ENCODE measurements at regions not wholly inside any gene's neighbourhood (a gene's known extent, or its start where the extent isn't known, plus 50 kb on each side); places are given as distances from the start of the nearest gene placed in this dataset.

- H3K4me1 Mint-ChIP-seq (ENCODE audit: insufficient read depth, unreplicated experiment), result peaks cover 7% of the 10 kb centered on the region
- no peaks in the 10 kb centered on the region for H3K9me3 Mint-ChIP-seq (ENCODE audit: unreplicated experiment)
- no peaks in the 10 kb centered on the region for H3K36me3 Mint-ChIP-seq (ENCODE audit: insufficient read depth, unreplicated experiment)
- DNase-seq (ENCODE audit: unreplicated experiment), result no peak
- ChIA-PET POLR2A (interaction anchor here (0.6 kb wide), 1 partner anchor 75 kb away, joined by 4 read pairs; no protein-coding TSS in a partner anchor), CTCF (no interaction called here)
- no TSS peak for BruUV-seq (replicated peaks)
- intact Hi-C loops (cut with micrococcal nuclease), result no loop called here
- no peak overlapping the region for H3K27ac Mint-ChIP-seq (ENCODE audit: low read depth, unreplicated experiment)
- H3K4me3 Mint-ChIP-seq (ENCODE audit: unreplicated experiment), result no peak overlapping the region
- no peaks in the 10 kb centered on the region for H3K27me3 Mint-ChIP-seq (ENCODE audit: insufficient read depth, unreplicated experiment)
- no peak for TF ChIP-seq CTCF (IDR thresholded peaks at IDR 0.05; ENCODE audit: unreplicated experiment)
These were observed 68.3 kb downstream of the CD24 start for GRCh38 chr6:106906232-106906631.

GRCh38 chr6:106903299-106903698, 71.2 kb downstream of the CD24 start:
- BruUV-seq (replicated peaks), result no TSS peak
- intact Hi-C loops (cut with micrococcal nuclease), result no loop called here
- no peak overlapping the region for H3K4me3 Mint-ChIP-seq (ENCODE audit: unreplicated experiment)
- ChIA-PET POLR2A (interaction anchor here (0.6 kb wide), 1 partner anchor 164 kb away, joined by 3 read pairs; no protein-coding TSS in a partner anchor), CTCF (no interaction called here)
- H3K36me3 Mint-ChIP-seq (ENCODE audit: insufficient read depth, unreplicated experiment), result no peaks in the 10 kb centered on the region
- TF ChIP-seq CTCF (IDR thresholded peaks at IDR 0.05; ENCODE audit: unreplicated experiment), result no peak
- H3K4me1 Mint-ChIP-seq (ENCODE audit: insufficient read depth, unreplicated experiment), result peaks cover 2% of the 10 kb centered on the region
- H3K9me3 Mint-ChIP-seq (ENCODE audit: unreplicated experiment), result peaks cover 8% of the 10 kb centered on the region
- no peaks in the 10 kb centered on the region for H3K27me3 Mint-ChIP-seq (ENCODE audit: insufficient read depth, unreplicated experiment)
- DNase-seq (ENCODE audit: unreplicated experiment), result no peak
- H3K27ac Mint-ChIP-seq (ENCODE audit: low read depth, unreplicated experiment), result no peak overlapping the region

GRCh38 chr6:106901062-106901461, 73.5 kb downstream of the CD24 start:
- TF ChIP-seq CTCF (IDR thresholded peaks at IDR 0.05; ENCODE audit: unreplicated experiment), result no peak
- ChIA-PET POLR2A (no interaction called here), CTCF (interaction anchor here (0.6 kb wide), 1 partner anchor 456 kb away, joined by 3 read pairs; no protein-coding TSS in a partner anchor)
- H3K9me3 Mint-ChIP-seq (ENCODE audit: unreplicated experiment), result peaks cover 8% of the 10 kb centered on the region
- no peak overlapping the region for H3K27ac Mint-ChIP-seq (ENCODE audit: low read depth, unreplicated experiment)
- no peaks in the 10 kb centered on the region for H3K36me3 Mint-ChIP-seq (ENCODE audit: insufficient read depth, unreplicated experiment)
- no TSS peak for BruUV-seq (replicated peaks)
- intact Hi-C loops (cut with micrococcal nuclease), result no loop called here
- no peak for DNase-seq (ENCODE audit: unreplicated experiment)
- H3K27me3 Mint-ChIP-seq (ENCODE audit: insufficient read depth, unreplicated experiment), result no peaks in the 10 kb centered on the region
- no peak overlapping the region for H3K4me3 Mint-ChIP-seq (ENCODE audit: unreplicated experiment)
- no peaks in the 10 kb centered on the region for H3K4me1 Mint-ChIP-seq (ENCODE audit: insufficient read depth, unreplicated experiment)

- no peak for DNase-seq (ENCODE audit: unreplicated experiment)
- Mint-ChIP-seq H3K27ac (ENCODE audit: low read depth, unreplicated experiment) (no peak overlapping the region), H3K4me3 (ENCODE audit: unreplicated experiment) (no peak overlapping the region), H3K9me3 (ENCODE audit: unreplicated experiment) (peaks cover 16% of the 10 kb centered on the region), H3K27me3 (ENCODE audit: insufficient read depth, unreplicated experiment) (no peaks in the 10 kb centered on the region), H3K36me3 (ENCODE audit: insufficient read depth, unreplicated experiment) (no peaks in the 10 kb centered on the region), H3K4me1 (ENCODE audit: insufficient read depth, unreplicated experiment) (no peaks in the 10 kb centered on the region)
- no TSS peak for BruUV-seq (replicated peaks)
- intact Hi-C loops (cut with micrococcal nuclease), result no loop called here
- no peak for TF ChIP-seq CTCF (IDR thresholded peaks at IDR 0.05; ENCODE audit: unreplicated experiment)
- ChIA-PET POLR2A (no interaction called here), CTCF (no interaction called here)
These were observed 74.8 kb downstream of the CD24 start for GRCh38 chr6:106899697-106900096.

Data from MCF 10A (cell line).